DMS153 treated with DMSO at 0.1 percent for 48 hours (cell line): ENCODE measurements at regions not wholly inside any gene's neighbourhood (a gene's known extent, or its start where the extent isn't known, plus 50 kb on each side); places are given as distances from the start of the nearest gene placed in this dataset.

Experiments used
- DNase-seq: peaks from one replicate; lab custom pipeline; 2025; ENCODE audit not compliant: unreplicated experiment; lab: John Stamatoyannopoulos, UW

- DNase-seq, result no peak
These were observed 181.3 kb downstream of the ETS2 start for GRCh38 chr21:38986806-38987632.

- DNase-seq, result no peak
These were observed 180.7 kb downstream of the ETS2 start for GRCh38 chr21:38986406-38986805.

- peak; percentile 59 for DNase-seq
These were observed 180.0 kb downstream of the ETS2 start for GRCh38 chr21:38985568-38986378.

- DNase-seq, result no peak
These were observed 179.3 kb downstream of the ETS2 start for GRCh38 chr21:38984982-38985567.

GRCh38 chr21:38984568-38984967 lies 178.8 kb downstream of the ETS2 start:
- no peak for DNase-seq

- no peak for DNase-seq
These were observed 177.8 kb downstream of the ETS2 start for GRCh38 chr21:38983560-38983959.

GRCh38 chr21:38982804-38983203 lies 177.1 kb downstream of the ETS2 start:
- no peak for DNase-seq

GRCh38 chr21:38982096-38982495 lies 176.4 kb downstream of the ETS2 start:
- no peak for DNase-seq

GRCh38 chr21:38980416-38981313 lies 174.9 kb downstream of the ETS2 start:
- no peak for DNase-seq

- DNase-seq, result no peak
These were observed 173.8 kb downstream of the ETS2 start for GRCh38 chr21:38979271-38980121.

GRCh38 chr21:38976900-38977299 lies 171.2 kb downstream of the ETS2 start:
- DNase-seq, result no peak

- DNase-seq, result no peak
These were observed 167.8 kb downstream of the ETS2 start for GRCh38 chr21:38973552-38973951.

GRCh38 chr21:38972078-38972477 lies 166.3 kb downstream of the ETS2 start:
- no peak for DNase-seq

- no peak for DNase-seq
These were observed 165.0 kb downstream of the ETS2 start for GRCh38 chr21:38970765-38971164.

GRCh38 chr21:38968887-38969543 lies 163.3 kb downstream of the ETS2 start:
- DNase-seq, result peak; percentile 23

GRCh38 chr21:38965910-38966504 lies 160.3 kb downstream of the ETS2 start:
- DNase-seq, result peak; percentile 94

GRCh38 chr21:38965241-38965640 lies 159.5 kb downstream of the ETS2 start:
- no peak for DNase-seq

GRCh38 chr21:38963006-38963405 lies 157.3 kb downstream of the ETS2 start:
- DNase-seq, result no peak

GRCh38 chr21:38960251-38960650 lies 154.5 kb downstream of the ETS2 start:
- no peak for DNase-seq
